OCI-LY3 (cell line): ENCODE measurements at regions not wholly inside any gene's neighbourhood (a gene's known extent, or its start where the extent isn't known, plus 50 kb on each side); places are given as distances from the start of the nearest gene placed in this dataset.

Source experiments
- CTCF ChIP-seq: fragments of 200-600, 300-600 bp; sonication (generic); IDR thresholded peaks from 2 replicates; pipeline ENCODE4 v1.5.1; 2014; ENCODE audit warnings: antibody characterized with exemption, low read length, low read depth
- EZH2phosphoT487 ChIP-seq: fragments of 200-600 bp; shearing (Covaris generic); IDR thresholded peaks from 2 replicates; pipeline ENCODE4 v1.6.1; 2018; ENCODE audit warnings: antibody characterized with exemption, mixed run types, low read depth

GRCh38 chr10:53719658-53720057 lies 947.1 kb upstream of the MBL2 start:
- TF ChIP-seq CTCF (no peak), EZH2phosphoT487 (no peak)
